Prostate gland (tissue), 2 donors: ENCODE measurements at regions not wholly inside any gene's neighbourhood (a gene's known extent, or its start where the extent isn't known, plus 50 kb on each side); places are given as distances from the start of the nearest gene placed in this dataset.

Experiments used
- POLR2AphosphoS5 ChIP-seq: sonication (generic); formaldehyde crosslinking; IDR thresholded peaks from one replicate; pipeline ENCODE4 v1.6.1; 2017; ENCODE audit warnings: antibody characterized with exemption
- TF ChIP-seq, protein P1 (sequence below), 4 experiments: fragments of 200-600 bp in 2 of 4; fragments of 450-650 bp in 2 of 4; sonication (generic) in 2 of 4; IDR thresholded peaks; 1 replicate in 3 of 4; 2 replicates in 1 of 4; pipeline ENCODE4 v1.5.1; 2016 to 2019; ENCODE audit warnings: antibody characterized with exemption in 4 of 4, mild to moderate bottlenecking in 2 of 4, moderate library complexity in 2 of 4

DNA sequence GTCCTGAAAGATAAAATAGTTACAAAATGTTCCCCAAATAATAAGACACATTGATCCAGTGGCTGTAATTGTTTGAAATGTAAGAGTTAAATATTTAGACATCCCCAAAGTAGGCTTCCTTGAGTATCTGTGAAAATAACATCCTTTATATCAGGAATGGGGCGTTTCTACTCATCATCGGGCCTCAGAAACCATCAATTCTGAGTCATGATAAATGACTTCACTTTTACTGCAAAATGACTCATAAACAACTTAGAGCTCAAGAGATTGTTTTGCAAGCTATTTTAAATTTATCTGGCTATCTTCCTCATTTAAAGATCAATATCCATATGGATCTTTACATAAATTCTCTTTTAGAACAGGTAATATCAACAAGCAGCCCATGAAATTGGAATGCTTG is 369.4 kb upstream of the CNKSR2 start:
- TF ChIP-seq, protein P1, sequence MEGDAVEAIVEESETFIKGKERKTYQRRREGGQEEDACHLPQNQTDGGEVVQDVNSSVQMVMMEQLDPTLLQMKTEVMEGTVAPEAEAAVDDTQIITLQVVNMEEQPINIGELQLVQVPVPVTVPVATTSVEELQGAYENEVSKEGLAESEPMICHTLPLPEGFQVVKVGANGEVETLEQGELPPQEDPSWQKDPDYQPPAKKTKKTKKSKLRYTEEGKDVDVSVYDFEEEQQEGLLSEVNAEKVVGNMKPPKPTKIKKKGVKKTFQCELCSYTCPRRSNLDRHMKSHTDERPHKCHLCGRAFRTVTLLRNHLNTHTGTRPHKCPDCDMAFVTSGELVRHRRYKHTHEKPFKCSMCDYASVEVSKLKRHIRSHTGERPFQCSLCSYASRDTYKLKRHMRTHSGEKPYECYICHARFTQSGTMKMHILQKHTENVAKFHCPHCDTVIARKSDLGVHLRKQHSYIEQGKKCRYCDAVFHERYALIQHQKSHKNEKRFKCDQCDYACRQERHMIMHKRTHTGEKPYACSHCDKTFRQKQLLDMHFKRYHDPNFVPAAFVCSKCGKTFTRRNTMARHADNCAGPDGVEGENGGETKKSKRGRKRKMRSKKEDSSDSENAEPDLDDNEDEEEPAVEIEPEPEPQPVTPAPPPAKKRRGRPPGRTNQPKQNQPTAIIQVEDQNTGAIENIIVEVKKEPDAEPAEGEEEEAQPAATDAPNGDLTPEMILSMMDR (IDR thresholded peaks at IDR 0.05), result no peak
- TF ChIP-seq POLR2AphosphoS5, result no peak
